IMR-90 (cell line): ENCODE measurements at regions not wholly inside any gene's neighbourhood (a gene's known extent, or its start where the extent isn't known, plus 50 kb on each side); places are given as distances from the start of the nearest gene placed in this dataset.
A peak's percentile ranks its signal among the peaks of the same experiment; 100 is the strongest.

Experiments used
- ATAC-seq: fragments of 200-7000 bp; cut with Tn5 transposase; 2 replicates; pipeline ENCODE4 v1.9.1; 2020; ENCODE audit warnings: low read depth, mild to moderate bottlenecking, moderate library complexity
- BruUV-seq: library from RNA; stranded (reverse); fragments of 400-500 nt; replicated peaks from 2 replicates; lab custom pipeline; 2021; lab: Mats Ljungman, UMichigan
- CTCF ChIA-PET: fragments of 300-600 bp; formaldehyde crosslinking; extraction: SDS; loops from one replicate; lab custom pipeline; 2021; ENCODE audit warnings: antibody characterized with exemption; lab: Yijun Ruan, JAX
- POLR2A ChIA-PET: fragments of 300-600 bp; sonication (Branson Sonifier 250); formaldehyde crosslinking; loops from one replicate; lab custom pipeline; 2022; ENCODE audit warnings: antibody characterized with exemption; ENCODE audit not compliant: unreplicated experiment; lab: Charles Lee
- DNase-seq: peaks from one replicate; pipeline ENCODE4 v3.0.0; 2013
- H2AFZ ChIP-seq: replicated peaks from 2 replicates; pipeline ENCODE3; 2013; ENCODE audit warnings: low read length, mild to moderate bottlenecking; ENCODE audit not compliant: poor library complexity
- H2AK5ac ChIP-seq: 2 replicates; pipeline ENCODE4 v1.6.1; 2013; ENCODE audit warnings: low read depth, low read length, inconsistent platforms
- H2AK9ac ChIP-seq: replicated peaks from 2 replicates; pipeline ENCODE3; 2013; ENCODE audit warnings: mild to moderate bottlenecking, low read depth, low read length, moderate library complexity; ENCODE audit not compliant: poor library complexity
- H2BK120ac ChIP-seq: 2 replicates; pipeline ENCODE4 v1.6.1; 2013; ENCODE audit warnings: low read depth, low read length, inconsistent platforms
- H2BK15ac ChIP-seq: 3 replicates; pipeline ENCODE4 v1.6.1; 2013; ENCODE audit warnings: low read depth, low read length, inconsistent platforms
- H2BK20ac ChIP-seq: 2 replicates; pipeline ENCODE4 v1.6.1; 2013; ENCODE audit warnings: low read depth, mild to moderate bottlenecking, inconsistent platforms, low read length, moderate library complexity
- H2BK5ac ChIP-seq: 2 replicates; pipeline ENCODE4 v1.6.1; 2013; ENCODE audit warnings: mild to moderate bottlenecking, low read depth, low read length, inconsistent platforms; ENCODE audit not compliant: poor library complexity, severe bottlenecking
- H3K14ac ChIP-seq: replicated peaks from 2 replicates; pipeline ENCODE4 v1.6.1; 2013; ENCODE audit warnings: low read depth, low read length, inconsistent platforms
- H3K18ac ChIP-seq: 2 replicates; pipeline ENCODE4 v1.6.1; 2013; ENCODE audit warnings: low read depth, low read length, control low read depth
- H3K23ac ChIP-seq: 2 replicates; pipeline ENCODE4 v1.6.1; 2013; ENCODE audit warnings: low read depth, low read length, inconsistent platforms
- H3K27ac ChIP-seq: 2 replicates; pipeline ENCODE4 v1.5.1; 2013; ENCODE audit warnings: mild to moderate bottlenecking, control low read depth, low read length; ENCODE audit not compliant: insufficient read depth
- H3K27me3 ChIP-seq: 2 replicates; pipeline ENCODE4 v1.6.1; 2013; ENCODE audit warnings: low read length; ENCODE audit not compliant: control insufficient read depth, insufficient read depth
- H3K36me3 ChIP-seq: 2 replicates; pipeline ENCODE4 v1.6.1; 2013; ENCODE audit warnings: low read length, mixed read lengths; ENCODE audit not compliant: control insufficient read depth, insufficient read depth
- H3K4ac ChIP-seq: 2 replicates; pipeline ENCODE4 v1.6.1; 2013; ENCODE audit warnings: low read depth, low read length, inconsistent platforms
- H3K4me1 ChIP-seq: 2 replicates; pipeline ENCODE4 v1.6.1; 2013; ENCODE audit warnings: low read length, mixed read lengths; ENCODE audit not compliant: control insufficient read depth, insufficient read depth
- H3K4me2 ChIP-seq: 2 replicates; pipeline ENCODE4 v1.6.1; 2013; ENCODE audit warnings: low read depth, mild to moderate bottlenecking, control low read depth, low read length, moderate library complexity
- H3K4me3 ChIP-seq: 2 replicates; pipeline ENCODE4 v1.5.1; 2013; ENCODE audit warnings: low read depth, mild to moderate bottlenecking, control low read depth, low read length, moderate library complexity; ENCODE audit not compliant: insufficient read depth
- H3K56ac ChIP-seq: 2 replicates; pipeline ENCODE4 v1.6.1; 2013; ENCODE audit warnings: low read length, inconsistent platforms; ENCODE audit not compliant: insufficient read depth; ENCODE audit errors: extremely low read depth
- H3K79me1 ChIP-seq, 2 experiments: 2 replicates each; pipeline ENCODE4 v1.6.1; 2013; ENCODE audit warnings: low read length in 2 of 2, inconsistent platforms in 1 of 2, low read depth in 1 of 2
- H3K9ac ChIP-seq: 2 replicates; pipeline ENCODE4 v1.6.1; 2013; ENCODE audit warnings: low read depth, low read length, control low read depth
- H3K9me1 ChIP-seq: 2 replicates; pipeline ENCODE4 v1.6.1; 2013; ENCODE audit warnings: low read length, inconsistent platforms; ENCODE audit not compliant: insufficient read depth
- H3K9me3 ChIP-seq: 2 replicates; pipeline ENCODE4 v1.6.1; 2013; ENCODE audit warnings: low read length; ENCODE audit not compliant: control insufficient read depth, insufficient read depth
- H4K20me1 ChIP-seq: 2 replicates; pipeline ENCODE4 v1.6.1; 2013; ENCODE audit warnings: low read length, inconsistent platforms; ENCODE audit not compliant: insufficient read depth
- H4K5ac ChIP-seq: 2 replicates; pipeline ENCODE4 v1.6.1; 2013; ENCODE audit warnings: mild to moderate bottlenecking, low read depth, low read length, control low read depth
- H4K8ac ChIP-seq, 2 experiments: 2 replicates each; pipeline ENCODE4 v1.6.1; 2013; ENCODE audit warnings: low read depth in 2 of 2, low read length in 2 of 2, control low read depth in 1 of 2, inconsistent platforms in 1 of 2
- H4K91ac ChIP-seq: 2 replicates; pipeline ENCODE4 v1.6.1; 2013; ENCODE audit warnings: low read depth, low read length, inconsistent platforms; ENCODE audit not compliant: insufficient read depth
- CTCF ChIP-seq: conservative IDR thresholded peaks from 2 replicates; pipeline ENCODE4 v1.5.1; 2012; ENCODE audit warnings: mild to moderate bottlenecking, low read depth, low read length, improper control_type of control experiment
- MXI1 ChIP-seq: IDR thresholded peaks from 2 replicates; pipeline ENCODE4 v1.6.1; 2012; ENCODE audit warnings: low read depth, mild to moderate bottlenecking, low read length, moderate library complexity, borderline replicate concordance
- RCOR1 ChIP-seq: IDR thresholded peaks from 2 replicates; pipeline ENCODE4 v1.6.1; 2012; ENCODE audit warnings: mild to moderate bottlenecking, low read length, improper control_type of control experiment; ENCODE audit not compliant: insufficient replicate concordance
- RFX5 ChIP-seq: IDR thresholded peaks from 2 replicates; pipeline ENCODE4 v1.8.0; 2012; ENCODE audit warnings: low read depth, mild to moderate bottlenecking, low read length, moderate library complexity
- SMC3 ChIP-seq: fragments of 150-350 bp; IDR thresholded peaks from 2 replicates; pipeline ENCODE4 v1.6.1; 2016; ENCODE audit warnings: low read depth, mild to moderate bottlenecking, antibody characterized with exemption, low read length, moderate library complexity
- WGBS, 2 experiments: methylation state at CpG; one replicate each; pipeline versions ENCODE4 v1.1.5 to v1.1.7; 2013; ENCODE audit warnings: missing lambda C conversion rate in 2 of 2; ENCODE audit not compliant: insufficient read length in 1 of 2; ENCODE audit errors: extremely low coverage in 2 of 2; 5-methylcytosine and 5-hydroxymethylcytosine counted together
- dilution Hi-C: fragments of 300-500 bp; cut with HindIII; formaldehyde crosslinking; loops from one replicate; pipeline ENCODE4 v1.14.3; 2018; ENCODE audit warnings: low sequenced_read_pairs; ENCODE audit not compliant: unreplicated experiment
- in situ Hi-C: fragments of 300-500 bp; cut with MboI; formaldehyde crosslinking; loops from 3 replicates; pipeline ENCODE4 v1.14.3; 2019; ENCODE audit warnings: low sequenced_read_pairs, inconsistent platforms, mixed read lengths
- intact Hi-C: fragments of 100-400 bp; cut with micrococcal nuclease; formaldehyde crosslinking; loops from 2 replicates; pipeline ENCODE4 v1.10.0; 2022

- ChIA-PET CTCF (interaction anchor here (0.7 to 1.4 kb wide), 2 partner anchors 21 to 314 kb away, joined by 4 read pairs; no protein-coding TSS in a partner anchor), POLR2A (no interaction called here)
- peak overlapping the region; percentile 67; the same call in 1 of the 2 replicates for H3K27ac ChIP-seq
- no peak overlapping the region for H2AK9ac ChIP-seq
- peak overlapping the region; percentile 81 for H4K5ac ChIP-seq
- peaks cover 7% of the 10 kb centered on the region; the same call in 1 of the 2 replicates for H3K9me1 ChIP-seq
- H2AFZ ChIP-seq: no peak overlapping the region
- no peak overlapping the region for H3K56ac ChIP-seq
- dilution Hi-C loops (no loop called here), intact Hi-C loops (no loop called here), in situ Hi-C loops (no loop called here)
- no peaks in the 10 kb centered on the region for H3K9me3 ChIP-seq
- H3K27me3 ChIP-seq: no peaks in the 10 kb centered on the region
- no peak overlapping the region for H3K4me3 ChIP-seq
- peak overlapping the region; percentile 32 for H2AK5ac ChIP-seq
- peak overlapping the region; percentile 37 for H2BK5ac ChIP-seq
- H3K9ac ChIP-seq: no peak overlapping the region
- TF ChIP-seq RCOR1 (no peak), RFX5 (no peak), CTCF (no peak), SMC3 (no peak), MXI1 (no peak)
- peak overlapping the region; percentile 34; the same call in 1 of the 2 replicates for H3K14ac ChIP-seq
- H2BK120ac ChIP-seq: peak overlapping the region; percentile 60
- no peak overlapping the region for H3K4me2 ChIP-seq
- H3K4ac ChIP-seq: peak overlapping the region; percentile 59; the same call in 1 of the 2 replicates
- peak overlapping the region; percentile 81 for H3K18ac ChIP-seq
- H3K23ac ChIP-seq: peak overlapping the region; percentile 36; the same call in 1 of the 2 replicates
- H2BK15ac ChIP-seq: peak overlapping the region; percentile 74
- peak overlapping the region; percentile 30 to 61 for H4K8ac ChIP-seq
- H3K4me1 ChIP-seq: peaks cover 9% of the 10 kb centered on the region
- H4K91ac ChIP-seq: peak overlapping the region; percentile 47
- H3K36me3 ChIP-seq: no peaks in the 10 kb centered on the region
- no CpG with 5 or more reads among the region's 1 CpG for WGBS, 2 experiments
- ATAC-seq: no peak
- no peaks in the 10 kb centered on the region for H4K20me1 ChIP-seq
- peaks cover 7 to 13% of the 10 kb centered on the region in 2 experiments; a peak in 3 of 4 replicates for H3K79me1 ChIP-seq
- no peak for DNase-seq
- peak overlapping the region; percentile 70 for H2BK20ac ChIP-seq
- no TSS peak for BruUV-seq
These were observed 54.1 kb upstream of the ELL2 start for GRCh38 chr5:96015709-96016108.
